ENCODE measurements at regions not wholly inside any gene's neighbourhood (a gene's known extent, or its start where the extent isn't known, plus 50 kb on each side); places are given as distances from the start of the nearest gene placed in this dataset.
"Not testable (repeated sequence)": the region's sequence is repeated elsewhere in the genome, so short reads cannot be mapped to it uniquely, and the experiment has no call there.

DNA sequence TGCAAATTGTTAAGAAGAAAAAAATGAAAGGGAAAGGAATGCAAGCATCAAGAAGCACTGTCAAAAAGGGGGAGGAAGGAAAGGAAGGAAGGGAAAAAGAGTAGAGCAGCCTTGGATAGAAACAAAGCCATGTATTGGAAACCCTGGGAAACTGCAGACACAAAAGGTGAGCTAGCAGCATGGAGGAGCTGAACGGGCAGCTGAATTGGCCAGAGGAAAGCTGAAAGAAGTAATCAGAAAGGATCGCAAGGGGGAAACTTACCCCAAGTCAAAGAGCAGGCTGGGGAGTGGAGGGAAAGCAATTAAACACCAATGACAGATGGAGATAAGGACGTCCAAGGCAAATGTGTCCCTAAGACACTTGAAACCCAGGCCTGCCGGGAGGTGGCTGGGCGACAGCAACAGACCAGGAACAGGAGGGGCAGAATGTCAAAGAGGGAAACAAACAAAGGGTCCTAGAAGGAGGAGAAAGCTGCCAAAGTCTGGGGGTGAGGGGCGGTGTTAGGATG, 93.8 kb upstream of the SVIL start:
- H3K4me3 ChIP-seq (ENCODE audit: control extremely low read depth in 1 of 5, extremely low read depth in 1 of 5, insufficient read depth in 1 of 5, low read depth in 2 of 5, low read length in 4 of 5): no peak overlapping the region
- H3K9me3 ChIP-seq (ENCODE audit: control extremely low read depth in 1 of 3, control insufficient read depth in 2 of 3, insufficient read depth in 1 of 3, low read length in 2 of 3): peaks cover 0 to 1% (median 0%) of the 10 kb centered on the region in 3 donors
- no peaks in the 10 kb centered on the region for H3K36me3 ChIP-seq (replicated peaks in 1 of 2; ENCODE audit: control extremely low read depth in 1 of 2, control insufficient read depth in 1 of 2, extremely low read depth in 1 of 2, insufficient read depth in 2 of 2, low read length in 1 of 2)
- no peak overlapping the region for H3K9ac ChIP-seq (ENCODE audit: low read length)
- peaks cover 0 to 4% (median 2%) of the 10 kb centered on the region in 4 experiments for H3K27me3 ChIP-seq (replicated peaks in 1 of 4; ENCODE audit: control extremely low read depth in 1 of 4, control insufficient read depth in 3 of 4, insufficient read depth in 4 of 4, low read length in 3 of 4)
- TF ChIP-seq EZH2 (IDR thresholded peaks at IDR 0.05; ENCODE audit: borderline replicate concordance, insufficient read depth, low read depth, low read length, poor library complexity, severe bottlenecking): no peak
- TF ChIP-seq, protein P1, sequence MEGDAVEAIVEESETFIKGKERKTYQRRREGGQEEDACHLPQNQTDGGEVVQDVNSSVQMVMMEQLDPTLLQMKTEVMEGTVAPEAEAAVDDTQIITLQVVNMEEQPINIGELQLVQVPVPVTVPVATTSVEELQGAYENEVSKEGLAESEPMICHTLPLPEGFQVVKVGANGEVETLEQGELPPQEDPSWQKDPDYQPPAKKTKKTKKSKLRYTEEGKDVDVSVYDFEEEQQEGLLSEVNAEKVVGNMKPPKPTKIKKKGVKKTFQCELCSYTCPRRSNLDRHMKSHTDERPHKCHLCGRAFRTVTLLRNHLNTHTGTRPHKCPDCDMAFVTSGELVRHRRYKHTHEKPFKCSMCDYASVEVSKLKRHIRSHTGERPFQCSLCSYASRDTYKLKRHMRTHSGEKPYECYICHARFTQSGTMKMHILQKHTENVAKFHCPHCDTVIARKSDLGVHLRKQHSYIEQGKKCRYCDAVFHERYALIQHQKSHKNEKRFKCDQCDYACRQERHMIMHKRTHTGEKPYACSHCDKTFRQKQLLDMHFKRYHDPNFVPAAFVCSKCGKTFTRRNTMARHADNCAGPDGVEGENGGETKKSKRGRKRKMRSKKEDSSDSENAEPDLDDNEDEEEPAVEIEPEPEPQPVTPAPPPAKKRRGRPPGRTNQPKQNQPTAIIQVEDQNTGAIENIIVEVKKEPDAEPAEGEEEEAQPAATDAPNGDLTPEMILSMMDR (IDR thresholded peaks at IDR 0.05): no peak
- WGBS (ENCODE audit: insufficient coverage): 67% methylated on average over 5 of the region's 6 CpGs
- H3K27me3 Mint-ChIP-seq: peaks cover 17% of the 10 kb centered on the region
- ChIA-PET CTCF (no interaction called here), POLR2A (no interaction called here)
- H3K4me1 Mint-ChIP-seq: peaks cover 4% of the 10 kb centered on the region
- no peaks in the 10 kb centered on the region for H3K9me3 Mint-ChIP-seq (ENCODE audit: insufficient read depth)
- H3K27ac ChIP-seq (ENCODE audit: low read length in 2 of 2): no peak overlapping the region
- intact Hi-C loops (cut with micrococcal nuclease): no loop called here
- H3K4me2 ChIP-seq (replicated peaks; ENCODE audit: low read depth, low read length, poor library complexity, severe bottlenecking): no peak overlapping the region
- no peaks in the 10 kb centered on the region for H3K79me2 ChIP-seq (ENCODE audit: control insufficient read depth, insufficient read depth, low read length)
- H4K20me1 ChIP-seq (ENCODE audit: control insufficient read depth, insufficient read depth, low read length, poor library complexity, severe bottlenecking): no peaks in the 10 kb centered on the region
- H3K27ac Mint-ChIP-seq: no peak overlapping the region
- H2AFZ ChIP-seq (ENCODE audit: insufficient read depth, low read depth, low read length, poor library complexity, severe bottlenecking): no peak overlapping the region
- H3K4me3 Mint-ChIP-seq: no peak overlapping the region
- ATAC-seq (ENCODE audit: low read depth): no peak
- no peak for DNase-seq
- H3K4me1 ChIP-seq (ENCODE audit: control insufficient read depth in 2 of 2, insufficient read depth in 2 of 2, low read length in 2 of 2): peaks cover 0 to 9% of the 10 kb centered on the region in 2 donors

GRCh38 chr10:29725927-29726326, 91.2 kb upstream of the SVIL start:
- H3K27ac ChIP-seq (ENCODE audit: low read length in 2 of 2); H3K4me3 Mint-ChIP-seq; H3K4me1 Mint-ChIP-seq; intact Hi-C loops (cut with micrococcal nuclease); H4K20me1 ChIP-seq (ENCODE audit: control insufficient read depth, insufficient read depth, low read length, poor library complexity, severe bottlenecking); H3K9me3 Mint-ChIP-seq (ENCODE audit: insufficient read depth); POLR2A ChIA-PET; H3K9me3 ChIP-seq (ENCODE audit: control extremely low read depth in 1 of 3, control insufficient read depth in 2 of 3, insufficient read depth in 1 of 3, low read length in 2 of 3); H3K36me3 ChIP-seq (replicated peaks in 1 of 2; ENCODE audit: control extremely low read depth in 1 of 2, control insufficient read depth in 1 of 2, extremely low read depth in 1 of 2, insufficient read depth in 2 of 2, low read length in 1 of 2); H3K4me1 ChIP-seq (ENCODE audit: control insufficient read depth in 2 of 2, insufficient read depth in 2 of 2, low read length in 2 of 2); H3K27ac Mint-ChIP-seq; H3K27me3 Mint-ChIP-seq; H3K9ac ChIP-seq (ENCODE audit: low read length); H3K4me2 ChIP-seq (replicated peaks; ENCODE audit: low read depth, low read length, poor library complexity, severe bottlenecking); ATAC-seq (ENCODE audit: low read depth); H3K4me3 ChIP-seq (ENCODE audit: control extremely low read depth in 1 of 5, extremely low read depth in 1 of 5, insufficient read depth in 1 of 5, low read depth in 2 of 5, low read length in 4 of 5); CTCF ChIA-PET; DNase-seq; H2AFZ ChIP-seq (ENCODE audit: insufficient read depth, low read depth, low read length, poor library complexity, severe bottlenecking); H3K27me3 ChIP-seq (replicated peaks in 1 of 4; ENCODE audit: control extremely low read depth in 1 of 4, control insufficient read depth in 3 of 4, insufficient read depth in 4 of 4, low read length in 3 of 4); H3K79me2 ChIP-seq (ENCODE audit: control insufficient read depth, insufficient read depth, low read length): not testable (repeated sequence)
- WGBS (ENCODE audit: insufficient coverage): 20% methylated on average over 1 of the region's 1 CpG

Measured in B cell (primary cell).